PFSK-1 (cell line): ENCODE measurements at regions not wholly inside any gene's neighbourhood (a gene's known extent, or its start where the extent isn't known, plus 50 kb on each side); places are given as distances from the start of the nearest gene placed in this dataset.

Source experiments
- POLR2AphosphoS5 ChIP-seq: IDR thresholded peaks from 2 replicates; pipeline ENCODE4 v1.6.1; 2012; ENCODE audit warnings: low read depth, mild to moderate bottlenecking, control low read depth, low read length, moderate library complexity
- SIN3A ChIP-seq: IDR thresholded peaks from 2 replicates; pipeline ENCODE4 v1.6.1; 2012; ENCODE audit warnings: mild to moderate bottlenecking, low read length, moderate library complexity, borderline replicate concordance; ENCODE audit not compliant: insufficient read depth
- TAF1 ChIP-seq: IDR thresholded peaks from 2 replicates; pipeline ENCODE4 v1.6.1; 2012; ENCODE audit warnings: low read length, control low read depth, borderline replicate concordance; ENCODE audit not compliant: insufficient read depth

DNA sequence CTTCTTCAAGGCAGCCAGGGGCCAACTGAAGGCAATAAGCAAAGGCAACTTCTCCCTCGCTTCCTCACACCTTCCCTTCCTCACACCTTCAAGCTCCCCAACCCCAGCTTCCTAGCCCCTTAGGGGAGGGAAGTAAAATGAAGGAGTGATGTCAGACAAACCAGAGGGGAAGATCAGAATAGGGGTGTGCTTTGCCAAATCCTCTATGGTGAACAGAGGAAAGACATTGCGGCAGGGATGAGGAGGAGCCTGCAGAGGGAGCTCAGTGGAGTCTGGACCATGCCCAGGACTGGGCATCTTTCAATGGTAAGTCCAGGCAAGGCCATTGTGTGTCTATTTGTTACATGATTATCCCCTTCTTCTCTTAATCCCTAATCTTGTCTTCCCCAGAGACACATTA is 164.0 kb downstream of the TSHZ3 start:
- TF ChIP-seq TAF1, result no peak
- TF ChIP-seq POLR2AphosphoS5, result no peak
- TF ChIP-seq SIN3A, result no peak
